ENCODE measurements at regions not wholly inside any gene's neighbourhood (a gene's known extent, or its start where the extent isn't known, plus 50 kb on each side); places are given as distances from the start of the nearest gene placed in this dataset.

DNA sequence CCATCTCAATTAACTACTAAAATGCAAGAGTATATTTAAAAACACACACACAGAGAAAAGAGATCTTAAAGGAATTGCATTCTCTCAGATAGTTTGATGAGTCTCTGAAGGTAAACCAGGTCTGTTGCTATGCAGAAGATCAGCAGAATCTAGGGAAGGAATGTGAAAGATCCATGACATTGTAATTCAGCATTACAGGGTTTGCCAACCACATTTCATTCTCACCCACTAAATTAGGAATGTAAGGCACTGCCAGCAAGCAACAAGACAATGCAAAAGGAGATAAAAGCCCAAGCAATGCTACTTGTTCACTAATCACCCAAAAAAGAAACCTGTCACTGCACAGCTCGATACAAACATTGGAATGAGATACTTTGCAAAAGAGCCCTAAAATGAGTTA lies 106.3 kb downstream of the LRIG3 start:
- POLR2A ChIA-PET, result no interaction called here
- BruUV-seq (replicated peaks), result no TSS peak
- Histone ChIP-seq H2AFZ (ENCODE audit: low read depth, low read length, poor library complexity, severe bottlenecking) (no peak overlapping the region), H3K36me3 (ENCODE audit: control insufficient read depth in 1 of 2, insufficient read depth in 2 of 2, low read length in 2 of 2) (no peaks in the 10 kb centered on the region), H3K9me2 (ENCODE audit: insufficient read depth) (no peaks in the 10 kb centered on the region), H3K27me3 (ENCODE audit: insufficient read depth, low read length) (peaks cover 11% of the 10 kb centered on the region; the same call in 1 of the 2 replicates), H3K9me3 (ENCODE audit: control insufficient read depth in 1 of 2, insufficient read depth in 1 of 2, low read depth in 1 of 2, low read length in 2 of 2) (no peaks in the 10 kb centered on the region), H3K4me1 (ENCODE audit: control insufficient read depth in 1 of 2, insufficient read depth in 2 of 2, low read length in 2 of 2) (no peaks in the 10 kb centered on the region), H4K20me1 (ENCODE audit: insufficient read depth) (no peaks in the 10 kb centered on the region), H3K27ac (ENCODE audit: low read depth, low read length) (no peak overlapping the region), H3K4me3 (replicated peaks in 1 of 2; ENCODE audit: low read depth in 1 of 2, low read length in 2 of 2) (no peak overlapping the region), H3K9ac (ENCODE audit: low read length) (no peak overlapping the region), H3K4me2 (ENCODE audit: low read length) (no peak overlapping the region), H3K79me2 (ENCODE audit: insufficient read depth, low read length) (no peaks in the 10 kb centered on the region)
- ATAC-seq, result no peak
- TF ChIP-seq ELF1 (IDR thresholded peaks at IDR 0.05; ENCODE audit: borderline replicate concordance, low read depth), result no peak
- no peak for TF ChIP-seq ZNF274 (IDR thresholded peaks at IDR 0.05; ENCODE audit: low read depth, low read length)
- no peak for TF ChIP-seq YY1 (IDR thresholded peaks at IDR 0.05; ENCODE audit: extremely low read depth, insufficient replicate concordance, low read depth, low read length)
- TF ChIP-seq, protein P1, sequence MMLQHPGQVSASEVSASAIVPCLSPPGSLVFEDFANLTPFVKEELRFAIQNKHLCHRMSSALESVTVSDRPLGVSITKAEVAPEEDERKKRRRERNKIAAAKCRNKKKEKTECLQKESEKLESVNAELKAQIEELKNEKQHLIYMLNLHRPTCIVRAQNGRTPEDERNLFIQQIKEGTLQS (IDR thresholded peaks at IDR 0.05), result no peak
- no peak for TF ChIP-seq CBX3 (IDR thresholded peaks at IDR 0.05; ENCODE audit: low read depth)
- TF ChIP-seq TCF7L2 (IDR thresholded peaks at IDR 0.05; ENCODE audit: borderline replicate concordance, extremely low read depth, insufficient read depth, insufficient read length), result no peak
- no peak for TF ChIP-seq RAD21 (IDR thresholded peaks at IDR 0.05; ENCODE audit: low read depth)
- TF ChIP-seq, protein P2, sequence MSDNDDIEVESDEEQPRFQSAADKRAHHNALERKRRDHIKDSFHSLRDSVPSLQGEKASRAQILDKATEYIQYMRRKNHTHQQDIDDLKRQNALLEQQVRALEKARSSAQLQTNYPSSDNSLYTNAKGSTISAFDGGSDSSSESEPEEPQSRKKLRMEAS (IDR thresholded peaks at IDR 0.05), result no peak
- no peak for TF ChIP-seq SIN3A (IDR thresholded peaks at IDR 0.05; ENCODE audit: low read depth)
- TF ChIP-seq POLR2AphosphoS5 (IDR thresholded peaks at IDR 0.05; ENCODE audit: low read depth, low read length), result no peak
- TF ChIP-seq FOSL1 (IDR thresholded peaks at IDR 0.05; ENCODE audit: low read depth), result no peak
- TF ChIP-seq SP1 (IDR thresholded peaks at IDR 0.05; ENCODE audit: low read depth), result no peak
- TF ChIP-seq CEBPB (IDR thresholded peaks at IDR 0.05; ENCODE audit: low read depth), result no peak
- no peak for TF ChIP-seq SRF (IDR thresholded peaks at IDR 0.05; ENCODE audit: low read depth)
- TF ChIP-seq EGR1 (IDR thresholded peaks at IDR 0.05; ENCODE audit: low read depth), result no peak
- TF ChIP-seq, protein P3, sequence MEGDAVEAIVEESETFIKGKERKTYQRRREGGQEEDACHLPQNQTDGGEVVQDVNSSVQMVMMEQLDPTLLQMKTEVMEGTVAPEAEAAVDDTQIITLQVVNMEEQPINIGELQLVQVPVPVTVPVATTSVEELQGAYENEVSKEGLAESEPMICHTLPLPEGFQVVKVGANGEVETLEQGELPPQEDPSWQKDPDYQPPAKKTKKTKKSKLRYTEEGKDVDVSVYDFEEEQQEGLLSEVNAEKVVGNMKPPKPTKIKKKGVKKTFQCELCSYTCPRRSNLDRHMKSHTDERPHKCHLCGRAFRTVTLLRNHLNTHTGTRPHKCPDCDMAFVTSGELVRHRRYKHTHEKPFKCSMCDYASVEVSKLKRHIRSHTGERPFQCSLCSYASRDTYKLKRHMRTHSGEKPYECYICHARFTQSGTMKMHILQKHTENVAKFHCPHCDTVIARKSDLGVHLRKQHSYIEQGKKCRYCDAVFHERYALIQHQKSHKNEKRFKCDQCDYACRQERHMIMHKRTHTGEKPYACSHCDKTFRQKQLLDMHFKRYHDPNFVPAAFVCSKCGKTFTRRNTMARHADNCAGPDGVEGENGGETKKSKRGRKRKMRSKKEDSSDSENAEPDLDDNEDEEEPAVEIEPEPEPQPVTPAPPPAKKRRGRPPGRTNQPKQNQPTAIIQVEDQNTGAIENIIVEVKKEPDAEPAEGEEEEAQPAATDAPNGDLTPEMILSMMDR (IDR thresholded peaks at IDR 0.05 in 2 of 3, conservative IDR thresholded peaks at IDR 0.05 in 1 of 3; ENCODE audit: borderline replicate concordance in 1 of 3, insufficient read depth in 1 of 3, low read depth in 2 of 3, low read length in 2 of 3), result no peak
- TF ChIP-seq ZFX (IDR thresholded peaks at IDR 0.05), result no peak
- TF ChIP-seq POLR2A (IDR thresholded peaks at IDR 0.05; ENCODE audit: borderline replicate concordance, extremely low read depth, insufficient read depth, insufficient read length), result no peak
- TF ChIP-seq, protein P4, sequence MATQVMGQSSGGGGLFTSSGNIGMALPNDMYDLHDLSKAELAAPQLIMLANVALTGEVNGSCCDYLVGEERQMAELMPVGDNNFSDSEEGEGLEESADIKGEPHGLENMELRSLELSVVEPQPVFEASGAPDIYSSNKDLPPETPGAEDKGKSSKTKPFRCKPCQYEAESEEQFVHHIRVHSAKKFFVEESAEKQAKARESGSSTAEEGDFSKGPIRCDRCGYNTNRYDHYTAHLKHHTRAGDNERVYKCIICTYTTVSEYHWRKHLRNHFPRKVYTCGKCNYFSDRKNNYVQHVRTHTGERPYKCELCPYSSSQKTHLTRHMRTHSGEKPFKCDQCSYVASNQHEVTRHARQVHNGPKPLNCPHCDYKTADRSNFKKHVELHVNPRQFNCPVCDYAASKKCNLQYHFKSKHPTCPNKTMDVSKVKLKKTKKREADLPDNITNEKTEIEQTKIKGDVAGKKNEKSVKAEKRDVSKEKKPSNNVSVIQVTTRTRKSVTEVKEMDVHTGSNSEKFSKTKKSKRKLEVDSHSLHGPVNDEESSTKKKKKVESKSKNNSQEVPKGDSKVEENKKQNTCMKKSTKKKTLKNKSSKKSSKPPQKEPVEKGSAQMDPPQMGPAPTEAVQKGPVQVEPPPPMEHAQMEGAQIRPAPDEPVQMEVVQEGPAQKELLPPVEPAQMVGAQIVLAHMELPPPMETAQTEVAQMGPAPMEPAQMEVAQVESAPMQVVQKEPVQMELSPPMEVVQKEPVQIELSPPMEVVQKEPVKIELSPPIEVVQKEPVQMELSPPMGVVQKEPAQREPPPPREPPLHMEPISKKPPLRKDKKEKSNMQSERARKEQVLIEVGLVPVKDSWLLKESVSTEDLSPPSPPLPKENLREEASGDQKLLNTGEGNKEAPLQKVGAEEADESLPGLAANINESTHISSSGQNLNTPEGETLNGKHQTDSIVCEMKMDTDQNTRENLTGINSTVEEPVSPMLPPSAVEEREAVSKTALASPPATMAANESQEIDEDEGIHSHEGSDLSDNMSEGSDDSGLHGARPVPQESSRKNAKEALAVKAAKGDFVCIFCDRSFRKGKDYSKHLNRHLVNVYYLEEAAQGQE (IDR thresholded peaks at IDR 0.05; ENCODE audit: low read depth), result no peak
- CTCF ChIA-PET, result no interaction called here
- intact Hi-C loops (cut with micrococcal nuclease), result no loop called here
- no peak for DNase-seq (ENCODE audit: low read depth, low spot score)
- RAD21 ChIA-PET (ENCODE audit: low non-redundant PET in 1 of 2, low total read pairs in 2 of 2, uncharacterized antibody in 2 of 2, unreplicated experiment in 2 of 2), result no interaction called here
